ENCODE measurements at regions not wholly inside any gene's neighbourhood (a gene's known extent, or its start where the extent isn't known, plus 50 kb on each side); places are given as distances from the start of the nearest gene placed in this dataset.
A peak's percentile ranks its signal among the peaks of the same experiment; 100 is the strongest.
"Not testable (repeated sequence)": the region's sequence is repeated elsewhere in the genome, so short reads cannot be mapped to it uniquely, and the experiment has no call there.

DNA sequence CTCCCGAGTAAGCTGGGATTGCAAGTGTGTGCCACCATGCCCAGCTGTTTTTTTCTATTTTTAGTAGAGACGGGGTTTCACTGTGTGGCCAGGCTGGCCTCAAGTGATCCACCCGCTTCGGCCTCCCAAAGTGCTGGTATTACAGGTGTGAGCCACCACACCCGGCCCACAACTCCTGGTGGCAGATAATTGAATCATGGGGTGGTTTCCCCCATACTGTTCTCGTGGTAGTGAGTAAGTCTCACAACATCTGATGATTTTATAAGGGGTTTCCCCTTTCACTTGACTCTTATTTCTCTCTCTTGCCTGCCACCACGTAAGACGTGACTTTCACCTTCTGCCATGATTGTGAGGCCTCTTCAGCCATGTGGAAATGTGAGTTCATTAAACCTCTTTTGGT, 79.1 kb downstream of the SOWAHC start:
- not testable (repeated sequence) for H2AFZ ChIP-seq (ENCODE audit: low read depth, low read length); H3K27me3 Mint-ChIP-seq (ENCODE audit: low read depth, unreplicated experiment); H3K4me3 ChIP-seq (ENCODE audit: insufficient read depth, low read depth, low read length); H3K27me3 ChIP-seq (ENCODE audit: insufficient read depth, low read length); H3K4me1 Mint-ChIP-seq (ENCODE audit: low read depth, unreplicated experiment); FAIRE-seq; H3K27ac Mint-ChIP-seq (ENCODE audit: unreplicated experiment); H4K20me1 ChIP-seq (ENCODE audit: insufficient read depth, low read length); H3K27ac ChIP-seq (ENCODE audit: low read depth, low read length); H3K9me3 Mint-ChIP-seq (ENCODE audit: unreplicated experiment); H3K36me3 Mint-ChIP-seq (ENCODE audit: low read depth, unreplicated experiment); H3K4me3 Mint-ChIP-seq (ENCODE audit: unreplicated experiment); H3K9ac ChIP-seq (ENCODE audit: low read length); H3K4me2 ChIP-seq (ENCODE audit: low read length); H3K9me3 ChIP-seq (ENCODE audit: insufficient read depth, low read depth, low read length); H3K79me2 ChIP-seq (ENCODE audit: insufficient read depth, low read length); H3K4me1 ChIP-seq (ENCODE audit: insufficient read depth, low read length); DNase-seq (ENCODE audit: low read depth); H3K36me3 ChIP-seq (ENCODE audit: insufficient read depth, low read length)

DNA sequence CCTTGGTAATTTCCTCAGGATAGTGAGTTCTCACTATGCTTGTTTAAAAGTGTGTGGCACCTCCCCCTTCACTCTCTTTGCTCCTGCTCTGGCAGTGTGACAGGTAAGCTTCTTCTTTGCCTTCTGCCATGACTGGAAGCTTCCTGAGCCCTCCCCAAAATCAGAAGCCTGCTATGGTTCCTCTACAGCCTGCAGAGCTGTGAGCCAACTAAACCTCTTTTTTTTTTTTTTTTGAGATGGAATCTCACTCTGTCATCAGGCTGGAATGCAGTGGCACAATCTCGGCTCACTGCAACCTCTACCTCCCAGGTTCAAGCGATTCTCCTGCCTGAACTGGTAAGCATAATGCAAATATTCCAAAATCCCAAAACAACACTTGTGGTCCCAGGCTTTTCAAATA, 80.0 kb downstream of the SOWAHC start:
- peaks cover 5% of the 10 kb centered on the region for H3K4me1 ChIP-seq (ENCODE audit: insufficient read depth, low read length)
- no peak overlapping the region for H3K27ac ChIP-seq (ENCODE audit: low read depth, low read length)
- H3K9me3 Mint-ChIP-seq (ENCODE audit: unreplicated experiment), result peaks cover 1% of the 10 kb centered on the region
- H2AFZ ChIP-seq (ENCODE audit: low read depth, low read length), result no peak overlapping the region
- H4K20me1 ChIP-seq (ENCODE audit: insufficient read depth, low read length), result no peaks in the 10 kb centered on the region
- H3K79me2 ChIP-seq (ENCODE audit: insufficient read depth, low read length), result no peaks in the 10 kb centered on the region
- H3K9ac ChIP-seq (ENCODE audit: low read length), result no peak overlapping the region
- H3K36me3 Mint-ChIP-seq (ENCODE audit: low read depth, unreplicated experiment), result no peaks in the 10 kb centered on the region
- FAIRE-seq (no peak), DNase-seq (ENCODE audit: low read depth) (peak; percentile 23)
- H3K27ac Mint-ChIP-seq (ENCODE audit: unreplicated experiment), result peak overlapping the region; percentile 62
- H3K27me3 ChIP-seq (ENCODE audit: insufficient read depth, low read length), result no peaks in the 10 kb centered on the region
- no peaks in the 10 kb centered on the region for H3K36me3 ChIP-seq (ENCODE audit: insufficient read depth, low read length)
- no peaks in the 10 kb centered on the region for H3K9me3 ChIP-seq (ENCODE audit: insufficient read depth, low read depth, low read length)
- no peak overlapping the region for H3K4me3 Mint-ChIP-seq (ENCODE audit: unreplicated experiment)
- no peaks in the 10 kb centered on the region for H3K27me3 Mint-ChIP-seq (ENCODE audit: low read depth, unreplicated experiment)
- TF ChIP-seq EZH2 (IDR thresholded peaks at IDR 0.05; ENCODE audit: insufficient read depth, low read length) (no peak), CTCF (IDR thresholded peaks at IDR 0.05; ENCODE audit: insufficient read depth, low read depth, low read length) (no peak)
- peak overlapping the region; percentile 20 for H3K4me2 ChIP-seq (ENCODE audit: low read length)
- H3K4me1 Mint-ChIP-seq (ENCODE audit: low read depth, unreplicated experiment), result peaks cover 14% of the 10 kb centered on the region
- H3K4me3 ChIP-seq (ENCODE audit: insufficient read depth, low read depth, low read length), result no peak overlapping the region

GRCh38 chr2:109695290-109695689, 81.1 kb downstream of the SOWAHC start:
- TF ChIP-seq CTCF (IDR thresholded peaks at IDR 0.05; ENCODE audit: insufficient read depth, low read depth, low read length) (no peak), EZH2 (IDR thresholded peaks at IDR 0.05; ENCODE audit: insufficient read depth, low read length) (no peak)
- Histone ChIP-seq H3K27ac (ENCODE audit: low read depth, low read length) (no peak overlapping the region), H3K4me2 (ENCODE audit: low read length) (no peak overlapping the region), H3K79me2 (ENCODE audit: insufficient read depth, low read length) (no peaks in the 10 kb centered on the region), H3K36me3 (ENCODE audit: insufficient read depth, low read length) (no peaks in the 10 kb centered on the region), H3K9me3 (ENCODE audit: insufficient read depth, low read depth, low read length) (no peaks in the 10 kb centered on the region), H2AFZ (ENCODE audit: low read depth, low read length) (no peak overlapping the region), H3K4me3 (ENCODE audit: insufficient read depth, low read depth, low read length) (no peak overlapping the region), H4K20me1 (ENCODE audit: insufficient read depth, low read length) (no peaks in the 10 kb centered on the region), H3K27me3 (ENCODE audit: insufficient read depth, low read length) (no peaks in the 10 kb centered on the region), H3K4me1 (ENCODE audit: insufficient read depth, low read length) (peaks cover 16% of the 10 kb centered on the region), H3K9ac (ENCODE audit: low read length) (no peak overlapping the region)
- Mint-ChIP-seq H3K27me3 (ENCODE audit: low read depth, unreplicated experiment) (no peaks in the 10 kb centered on the region), H3K36me3 (ENCODE audit: low read depth, unreplicated experiment) (no peaks in the 10 kb centered on the region), H3K27ac (ENCODE audit: unreplicated experiment) (no peak overlapping the region), H3K4me3 (ENCODE audit: unreplicated experiment) (no peak overlapping the region), H3K4me1 (ENCODE audit: low read depth, unreplicated experiment) (peaks cover 24% of the 10 kb centered on the region), H3K9me3 (ENCODE audit: unreplicated experiment) (peaks cover 1% of the 10 kb centered on the region)
- FAIRE-seq (no peak), DNase-seq (ENCODE audit: low read depth) (no peak)

Data from astrocyte (in vitro differentiated cells and primary cell).